GM18868 (cell line): ENCODE measurements at regions not wholly inside any gene's neighbourhood (a gene's known extent, or its start where the extent isn't known, plus 50 kb on each side); places are given as distances from the start of the nearest gene placed in this dataset.

Experiments used
- ATAC-seq: cut with Tn5 transposase; IDR thresholded peaks from one replicate; pipeline ENCODE4 v1.9.1; 2021; ENCODE audit warnings: mild to moderate bottlenecking, moderate library complexity; ENCODE audit not compliant: unreplicated experiment

- no peak for ATAC-seq
Measured at GRCh38 chr19:28983430-28983829, 229.5 kb downstream of the UQCRFS1 start.

GRCh38 chr19:28981994-28982393 lies 231.0 kb downstream of the UQCRFS1 start:
- no peak for ATAC-seq

GRCh38 chr19:28981518-28981917 lies 231.4 kb downstream of the UQCRFS1 start:
- no peak for ATAC-seq

- no peak for ATAC-seq
Measured at GRCh38 chr19:28980236-28980868, 232.6 kb downstream of the UQCRFS1 start.

DNA sequence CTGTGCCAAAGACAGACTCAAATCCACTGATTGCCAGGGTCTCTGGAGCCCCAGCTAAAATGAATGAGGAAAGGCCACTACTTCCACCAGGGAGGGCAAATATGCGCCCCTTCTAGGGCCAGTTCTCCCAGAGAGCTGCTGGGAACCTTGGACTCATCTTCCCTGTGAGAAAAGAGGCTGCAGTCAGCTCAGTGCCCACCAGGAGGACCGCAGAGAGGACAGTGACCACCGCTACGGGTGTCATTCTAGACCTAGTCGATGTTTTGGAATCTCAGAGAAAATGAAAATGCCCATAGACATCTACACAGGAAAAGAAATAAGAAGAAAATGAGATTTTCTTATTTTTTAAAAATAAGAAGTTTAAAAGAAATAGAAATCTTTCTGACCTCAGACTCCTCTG lies 235.1 kb downstream of the UQCRFS1 start:
- no peak for ATAC-seq

DNA sequence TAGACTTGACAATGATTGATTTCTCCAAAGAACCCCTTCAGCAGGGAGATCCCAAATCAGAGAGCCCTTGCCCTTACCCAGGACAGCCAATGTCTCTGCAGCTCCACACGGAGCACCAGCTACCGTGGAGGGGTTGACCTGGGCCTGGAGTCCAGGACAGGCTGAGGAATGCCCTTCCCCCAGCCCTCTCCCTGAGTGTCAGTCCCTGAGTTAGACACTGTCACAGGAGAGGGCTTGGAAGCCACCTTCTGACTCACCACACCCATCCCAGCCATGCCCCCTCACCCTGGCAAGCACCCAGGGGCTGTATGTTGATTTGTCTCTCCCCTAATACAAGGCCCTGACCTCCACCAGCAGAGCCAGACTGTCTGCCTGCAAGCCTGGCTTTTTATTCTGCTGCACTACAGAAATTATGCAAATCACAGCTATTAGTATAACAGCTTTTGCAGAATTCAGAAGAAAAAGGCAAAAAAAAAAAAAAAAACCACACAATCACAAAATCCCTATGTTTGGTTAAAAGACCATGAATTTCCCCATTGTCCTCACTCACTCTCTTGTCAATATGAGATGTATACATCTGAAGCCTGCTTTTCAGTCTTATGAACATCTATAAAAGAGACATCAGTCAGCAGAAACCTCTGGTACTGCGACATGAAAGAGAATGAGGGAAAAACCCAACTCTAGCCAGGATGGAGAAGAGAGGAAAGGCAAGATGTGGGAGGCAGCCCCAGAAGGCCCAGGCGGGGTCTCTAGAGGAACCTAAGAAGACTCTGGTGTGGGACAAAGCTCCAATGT lies 240.7 kb downstream of the UQCRFS1 start:
- no peak for ATAC-seq

DNA sequence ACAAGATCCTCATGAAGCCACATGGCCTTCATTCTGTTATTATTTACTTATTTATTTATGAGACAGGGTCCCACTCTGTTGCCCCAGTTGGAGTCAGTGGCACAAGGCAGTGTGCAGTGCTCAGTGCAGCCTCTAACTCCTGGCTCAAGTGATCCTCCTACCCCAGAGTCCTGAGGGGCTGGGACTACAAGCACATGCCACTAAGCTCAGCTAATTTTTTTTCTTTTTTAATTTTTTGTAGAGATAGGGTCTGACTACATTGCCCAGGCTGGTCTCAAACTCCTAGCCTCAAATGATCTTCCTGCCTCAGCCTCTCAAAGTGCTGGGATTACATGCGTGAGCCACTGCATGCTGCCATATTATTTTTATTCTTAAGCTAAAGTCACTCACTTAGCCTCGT lies 241.4 kb downstream of the UQCRFS1 start:
- ATAC-seq: no peak

- ATAC-seq: no peak
Measured at GRCh38 chr19:28971049-28971448, 241.9 kb downstream of the UQCRFS1 start.

DNA sequence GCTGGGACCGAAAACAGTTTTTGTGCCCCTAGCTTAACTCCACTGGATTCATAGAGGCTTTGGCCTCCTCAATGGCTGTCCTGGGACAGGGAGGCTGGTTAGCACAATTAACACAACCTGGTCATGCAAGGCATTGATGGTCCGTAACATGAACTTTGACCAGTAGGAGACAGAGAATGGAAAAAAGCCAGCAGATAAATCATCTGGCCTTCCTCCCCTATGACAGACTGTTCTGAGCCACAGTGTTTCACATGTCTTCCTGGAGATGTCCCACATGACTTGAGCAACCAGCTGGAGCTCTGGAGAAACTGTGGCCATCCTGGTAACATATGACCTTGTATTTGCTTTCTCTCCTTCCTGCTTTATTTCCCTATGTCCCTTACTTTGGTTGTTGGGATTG lies 244.2 kb downstream of the UQCRFS1 start:
- ATAC-seq: no peak

- no peak for ATAC-seq
Measured at GRCh38 chr19:28966737-28967399, 246.1 kb downstream of the UQCRFS1 start.

- no peak for ATAC-seq
Measured at GRCh38 chr19:28964500-28964899, 248.5 kb downstream of the UQCRFS1 start.

DNA sequence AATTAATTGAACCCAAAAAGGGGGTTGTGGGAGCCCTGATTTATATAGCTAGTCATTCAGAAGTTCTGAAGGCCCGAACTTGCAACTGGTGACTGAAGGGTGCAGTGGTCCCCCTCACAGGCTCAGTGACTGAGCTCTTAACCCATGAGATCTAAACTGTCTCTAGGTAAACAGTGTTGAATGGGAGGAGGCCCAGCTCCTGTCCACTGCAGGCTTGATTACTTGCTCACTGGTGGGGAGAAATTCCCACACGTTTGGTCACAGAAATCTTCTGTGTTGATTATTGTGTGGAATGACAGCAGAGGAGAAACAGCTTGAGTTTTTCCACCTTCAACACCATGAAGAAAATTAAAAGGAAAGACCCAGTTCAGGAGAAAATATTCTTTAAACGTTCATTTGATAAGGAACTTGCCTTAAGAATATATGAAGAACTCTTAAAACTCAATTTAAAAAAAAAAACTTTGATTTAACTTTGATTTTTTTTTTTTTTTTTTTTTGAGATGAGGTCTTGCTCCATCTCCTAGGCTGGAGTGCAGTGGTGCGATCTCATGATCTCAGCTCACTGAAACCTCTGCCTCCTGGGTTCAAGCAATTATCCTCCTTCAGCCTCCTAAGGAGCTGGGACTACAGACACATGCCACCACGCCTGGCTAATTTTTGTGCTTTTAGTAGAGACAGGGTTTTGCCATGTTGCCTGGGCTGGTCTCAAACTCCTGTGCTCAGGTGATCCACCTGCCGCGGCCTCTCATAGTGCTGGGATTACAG lies 249.3 kb downstream of the UQCRFS1 start:
- no peak for ATAC-seq

DNA sequence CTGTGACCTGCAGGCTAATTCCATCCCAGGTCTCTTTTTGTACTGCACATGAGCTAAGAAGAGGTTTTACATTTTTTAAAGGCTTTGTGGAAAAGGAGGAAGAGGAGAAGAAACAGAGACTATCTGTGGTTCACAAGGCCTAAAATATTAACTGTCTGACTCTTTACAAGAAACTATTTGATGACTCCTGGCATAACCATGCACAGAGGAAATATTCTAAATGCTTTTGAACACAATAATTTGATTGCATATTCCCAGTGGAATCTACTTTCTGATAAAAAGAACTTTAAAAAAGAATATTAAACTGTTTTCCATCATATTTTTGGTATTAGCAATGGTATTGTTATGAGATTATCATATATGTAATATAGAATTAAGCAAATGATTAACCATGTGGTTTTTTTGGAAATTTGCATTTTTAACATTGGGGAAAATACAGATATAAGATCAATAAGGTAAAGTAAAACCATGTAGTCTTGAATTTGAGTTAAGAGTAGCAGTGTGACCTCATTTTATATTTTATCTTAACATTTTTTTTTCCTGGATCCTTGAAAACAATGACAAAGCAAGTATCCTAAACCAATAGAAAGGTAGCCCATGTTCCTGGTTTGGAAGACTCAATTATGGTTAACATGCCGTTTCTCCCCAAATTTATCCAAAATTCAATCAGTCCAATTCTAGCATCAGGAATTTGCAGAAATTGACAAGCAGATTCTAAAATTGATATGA lies 251.0 kb downstream of the UQCRFS1 start:
- ATAC-seq: no peak

DNA sequence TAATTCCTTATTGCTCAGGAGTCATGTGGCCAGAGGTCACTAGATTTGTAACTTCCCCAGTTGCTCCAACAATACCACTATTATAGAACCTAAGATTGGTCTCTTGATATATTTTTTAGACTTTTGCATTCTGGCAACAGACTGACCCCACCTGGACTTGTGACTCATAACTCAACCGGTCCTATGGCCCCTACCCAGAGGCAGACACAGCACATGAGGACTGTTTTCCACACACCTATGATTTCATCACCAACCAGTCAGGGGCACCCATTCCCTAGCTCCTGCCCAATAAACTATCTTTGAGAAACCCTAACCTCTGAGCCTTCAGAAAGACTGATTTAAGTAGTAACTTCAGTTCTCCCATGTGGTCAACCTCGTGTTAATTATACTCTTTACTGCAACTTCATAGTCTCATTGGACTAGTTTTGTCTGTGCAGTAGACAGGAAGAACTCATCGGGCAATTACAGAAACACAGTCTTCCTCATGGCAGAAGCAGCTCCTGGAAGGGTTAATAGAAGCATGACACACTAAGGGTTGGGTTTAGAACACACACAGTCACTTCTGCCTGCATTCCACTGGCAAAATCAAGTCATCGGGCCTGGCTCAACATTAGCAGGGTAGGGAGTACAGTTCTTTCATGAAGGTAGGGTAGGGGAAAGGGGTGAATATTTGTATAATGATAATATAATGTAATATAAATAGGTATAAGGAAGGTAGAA lies 251.8 kb downstream of the UQCRFS1 start:
- no peak for ATAC-seq

- ATAC-seq: no peak
Measured at GRCh38 chr19:28960586-28960985, 252.4 kb downstream of the UQCRFS1 start.

GRCh38 chr19:28956961-28957360 lies 256.0 kb downstream of the UQCRFS1 start:
- no peak for ATAC-seq

- ATAC-seq: no peak
Measured at GRCh38 chr19:28956421-28956820, 256.5 kb downstream of the UQCRFS1 start.

- ATAC-seq: no peak
Measured at GRCh38 chr19:28949535-28949934, 263.4 kb downstream of the UQCRFS1 start.

GRCh38 chr19:28949027-28949426 lies 263.9 kb downstream of the UQCRFS1 start:
- no peak for ATAC-seq

- no peak for ATAC-seq
Measured at GRCh38 chr19:28948566-28948965, 264.4 kb downstream of the UQCRFS1 start.
